ENCODE measurements at regions not wholly inside any gene's neighbourhood (a gene's known extent, or its start where the extent isn't known, plus 50 kb on each side); places are given as distances from the start of the nearest gene placed in this dataset.

DNA sequence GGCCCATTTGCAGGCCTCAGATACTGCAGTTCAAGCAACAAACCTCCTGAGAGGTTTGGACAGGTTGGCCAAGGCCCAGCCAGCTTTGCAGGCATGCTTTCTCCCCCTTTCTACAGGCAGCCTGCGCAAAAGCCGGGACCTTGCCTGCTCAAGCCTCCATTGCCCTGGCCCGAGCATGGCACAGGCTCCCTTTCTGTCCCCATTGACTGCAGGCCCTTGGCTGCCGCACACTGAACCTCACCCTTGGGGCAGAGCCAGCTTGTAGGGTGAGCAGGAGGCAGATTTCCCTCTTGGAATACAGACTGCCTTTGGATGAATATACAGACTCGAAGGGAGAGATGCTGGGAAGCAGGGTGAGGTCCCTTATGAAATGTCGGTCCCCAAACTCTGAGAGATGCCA lies 461.7 kb upstream of the PROK2 start:
- no peak overlapping the region for H3K4ac ChIP-seq (ENCODE audit: low read depth, low read length)
- H4K8ac ChIP-seq (ENCODE audit: low read depth in 2 of 2, low read length in 2 of 2): no peak overlapping the region
- dilution Hi-C loops (cut with HindIII; ENCODE audit: low sequenced_read_pairs, unreplicated experiment) (no loop called here), in situ Hi-C loops (cut with MboI; ENCODE audit: low sequenced_read_pairs) (no loop called here), intact Hi-C loops (cut with micrococcal nuclease) (no loop called here)
- CTCF ChIA-PET: no interaction called here
- no peaks in the 10 kb centered on the region for H3K79me1 ChIP-seq (ENCODE audit: low read depth in 1 of 2, low read length in 2 of 2)
- no peaks in the 10 kb centered on the region for H4K20me1 ChIP-seq (ENCODE audit: insufficient read depth, low read length)
- H2BK20ac ChIP-seq (ENCODE audit: low read depth, low read length): no peak overlapping the region
- BruUV-seq (replicated peaks): no TSS peak
- H3K9ac ChIP-seq (ENCODE audit: low read depth, low read length): no peak overlapping the region
- H2AFZ ChIP-seq (replicated peaks; ENCODE audit: low read length, poor library complexity): no peak overlapping the region
- ATAC-seq (ENCODE audit: low read depth): no peak
- H3K4me1 ChIP-seq (ENCODE audit: control insufficient read depth, insufficient read depth, low read length): no peaks in the 10 kb centered on the region
- H3K14ac ChIP-seq (replicated peaks; ENCODE audit: low read depth, low read length): no peak overlapping the region
- H2AK5ac ChIP-seq (ENCODE audit: low read depth, low read length): no peak overlapping the region
- DNase-seq: no peak
- TF ChIP-seq MAZ (IDR thresholded peaks at IDR 0.05; ENCODE audit: borderline replicate concordance, low read depth, low read length) (no peak), NFE2L2 (IDR thresholded peaks at IDR 0.05; ENCODE audit: low read depth, low read length) (no peak), BHLHE40 (IDR thresholded peaks at IDR 0.05; ENCODE audit: low read depth, low read length) (no peak), RCOR1 (IDR thresholded peaks at IDR 0.05; ENCODE audit: insufficient replicate concordance, low read length) (no peak)
- H3K18ac ChIP-seq (ENCODE audit: low read depth, low read length): no peak overlapping the region
- whole genome bisulfite sequencing, 2 experiments (ENCODE audit: extremely low coverage in 2 of 2, insufficient read length in 1 of 2): no CpG with 5 or more reads among the region's 6 CpGs
- H2BK5ac ChIP-seq (ENCODE audit: low read depth, low read length, poor library complexity, severe bottlenecking): no peak overlapping the region
- H3K9me1 ChIP-seq (ENCODE audit: insufficient read depth, low read length): no peaks in the 10 kb centered on the region; the same call in 1 of the 2 replicates
- H4K91ac ChIP-seq (ENCODE audit: insufficient read depth, low read depth, low read length): no peak overlapping the region
- H3K23ac ChIP-seq (ENCODE audit: low read depth, low read length): no peak overlapping the region
- peaks cover 34% of the 10 kb centered on the region for H3K27me3 ChIP-seq (ENCODE audit: control insufficient read depth, insufficient read depth, low read length)
- no peak overlapping the region for H3K56ac ChIP-seq (ENCODE audit: extremely low read depth, insufficient read depth, low read length)
- H3K4me3 ChIP-seq (ENCODE audit: insufficient read depth, low read depth, low read length): no peak overlapping the region
- H2AK9ac ChIP-seq (replicated peaks; ENCODE audit: low read depth, low read length, poor library complexity): no peak overlapping the region
- H2BK120ac ChIP-seq (ENCODE audit: low read depth, low read length): no peak overlapping the region
- H4K5ac ChIP-seq (ENCODE audit: low read depth, low read length): no peak overlapping the region
- no peaks in the 10 kb centered on the region for H3K9me3 ChIP-seq (ENCODE audit: control insufficient read depth, insufficient read depth, low read length)
- no peak overlapping the region for H2BK15ac ChIP-seq (ENCODE audit: low read depth, low read length)
- POLR2A ChIA-PET (ENCODE audit: unreplicated experiment): no interaction called here
- H3K36me3 ChIP-seq (ENCODE audit: control insufficient read depth, insufficient read depth, low read length): no peaks in the 10 kb centered on the region
- H3K27ac ChIP-seq (ENCODE audit: insufficient read depth, low read length): no peak overlapping the region
- H3K4me2 ChIP-seq (ENCODE audit: low read depth, low read length): no peak overlapping the region

Data from IMR-90 (cell line).